Liver (tissue), 8 donors: ENCODE measurements at regions not wholly inside any gene's neighbourhood (a gene's known extent, or its start where the extent isn't known, plus 50 kb on each side); places are given as distances from the start of the nearest gene placed in this dataset.

Source experiments
- DNase-seq: peaks from one replicate; pipeline ENCODE4 v3.0.0-alpha.2; 2017; ENCODE audit warnings: low spot score
- H3K27ac ChIP-seq, 2 donors: one replicate each; pipeline ENCODE4 v1.7.0; 2013; ENCODE audit warnings: inconsistent platforms in 2 of 2, low read length in 2 of 2, control low read depth in 1 of 2, low read depth in 1 of 2, mild to moderate bottlenecking in 1 of 2
- H3K27me3 ChIP-seq, 4 donors: one replicate each; pipeline versions ENCODE4 v1.6.1 to v1.7.0; 2013; ENCODE audit warnings: low read length in 3 of 4, inconsistent platforms in 1 of 4, mild to moderate bottlenecking in 1 of 4, moderate library complexity in 1 of 4; ENCODE audit not compliant: control insufficient read depth in 4 of 4, insufficient read depth in 4 of 4
- H3K36me3 ChIP-seq, 4 donors: one replicate each; pipeline versions ENCODE4 v1.6.1 to v1.7.0; 2013; ENCODE audit warnings: low read length in 3 of 4, mild to moderate bottlenecking in 3 of 4, low read depth in 1 of 4, moderate library complexity in 1 of 4; ENCODE audit not compliant: control insufficient read depth in 4 of 4, insufficient read depth in 3 of 4
- H3K4me1 ChIP-seq, 4 donors: one replicate each; pipeline versions ENCODE4 v1.6.1 to v1.7.0; 2013; ENCODE audit warnings: low read length in 3 of 4, mild to moderate bottlenecking in 3 of 4, moderate library complexity in 1 of 4; ENCODE audit not compliant: control insufficient read depth in 4 of 4, insufficient read depth in 4 of 4
- H3K4me3 ChIP-seq, 3 donors: one replicate each; pipeline versions ENCODE4 v1.6.1 to v1.7.0; 2013; ENCODE audit warnings: low read length in 3 of 3, control low read depth in 1 of 3, low read depth in 1 of 3, mild to moderate bottlenecking in 1 of 3
- H3K9ac ChIP-seq, 2 donors: one replicate each; pipeline ENCODE4 v1.7.0; 2013; ENCODE audit warnings: low read length in 2 of 2, mild to moderate bottlenecking in 2 of 2, moderate library complexity in 2 of 2, control low read depth in 1 of 2, low read depth in 1 of 2
- H3K9me3 ChIP-seq, 4 donors: one replicate each; pipeline versions ENCODE4 v1.6.1 to v1.7.0; 2013; ENCODE audit warnings: low read length in 3 of 4; ENCODE audit not compliant: control insufficient read depth in 4 of 4
- EGR1 ChIP-seq, 2 donors: IDR thresholded peaks; 2 replicates each; pipeline ENCODE4 v1.6.1; 2016 to 2018; ENCODE audit warnings: antibody characterized with exemption in 2 of 2, low read depth in 2 of 2
- FOXA2 ChIP-seq: IDR thresholded peaks from 2 replicates; pipeline ENCODE4 v1.6.1; 2016; ENCODE audit warnings: antibody characterized with exemption
- GABPA ChIP-seq, 2 donors: IDR thresholded peaks in 1 of 2; conservative IDR thresholded peaks in 1 of 2; 2 replicates each; pipeline ENCODE4 v1.6.1; 2016; ENCODE audit warnings: antibody characterized with exemption in 2 of 2, mild to moderate bottlenecking in 1 of 2, moderate library complexity in 1 of 2
- HNF4A ChIP-seq, 2 donors: conservative IDR thresholded peaks; 2 replicates each; pipeline ENCODE4 v1.6.1; 2016; ENCODE audit warnings: antibody characterized with exemption in 2 of 2, mild to moderate bottlenecking in 2 of 2
- HNF4G ChIP-seq: IDR thresholded peaks from 2 replicates; pipeline ENCODE4 v1.6.1; 2016; ENCODE audit warnings: antibody characterized with exemption
- JUND ChIP-seq, 2 donors: IDR thresholded peaks; 2 replicates each; pipeline ENCODE4 v1.6.1; 2016; ENCODE audit warnings: antibody characterized with exemption in 2 of 2
- NR2F2 ChIP-seq: IDR thresholded peaks from 2 replicates; pipeline ENCODE4 v1.6.1; 2016; ENCODE audit warnings: antibody characterized with exemption
- RAD21 ChIP-seq, 2 donors: IDR thresholded peaks; 2 replicates each; pipeline ENCODE4 v1.6.1; 2016; ENCODE audit warnings: antibody characterized with exemption in 2 of 2, mild to moderate bottlenecking in 2 of 2
- RXRA ChIP-seq, 2 donors: IDR thresholded peaks; 2 replicates each; pipeline ENCODE4 v1.6.1; 2017 to 2018; ENCODE audit warnings: antibody characterized with exemption in 2 of 2, mild to moderate bottlenecking in 1 of 2
- SP1 ChIP-seq: IDR thresholded peaks from 2 replicates; pipeline ENCODE4 v1.6.1; 2018; ENCODE audit warnings: antibody characterized with exemption, mild to moderate bottlenecking
- TAF1 ChIP-seq: conservative IDR thresholded peaks from 2 replicates; pipeline ENCODE4 v1.6.1; 2016; ENCODE audit warnings: antibody characterized with exemption, mild to moderate bottlenecking
- YY1 ChIP-seq: IDR thresholded peaks from 2 replicates; pipeline ENCODE4 v1.6.1; 2016; ENCODE audit warnings: antibody characterized with exemption, mild to moderate bottlenecking
- WGBS: extraction: QIAGEN DNeasy Blood & Tissue Kit; methylation state at CpG from one replicate; pipeline ENCODE4 v1.1.7; 2013; 5-methylcytosine and 5-hydroxymethylcytosine counted together
- TF ChIP-seq, protein P1 (sequence below): IDR thresholded peaks from 2 replicates; pipeline ENCODE4 v1.6.1; 2016; ENCODE audit warnings: antibody characterized with exemption, mild to moderate bottlenecking
- TF ChIP-seq, protein P2 (sequence below): fragments of 150-350 bp; IDR thresholded peaks from 2 replicates; pipeline ENCODE4 v1.5.1; 2017; ENCODE audit warnings: improper control_type of control experiment, low read depth, low read length; ENCODE audit not compliant: missing input control
- TF ChIP-seq, protein P3 (sequence below): IDR thresholded peaks from 2 replicates; pipeline ENCODE4 v1.6.1; 2016; ENCODE audit warnings: antibody characterized with exemption
- TF ChIP-seq, protein P4 (sequence below): IDR thresholded peaks from 2 replicates; pipeline ENCODE4 v1.6.1; 2016; ENCODE audit warnings: antibody characterized with exemption
- TF ChIP-seq, protein P5 (sequence below): IDR thresholded peaks from 2 replicates; pipeline ENCODE4 v1.6.1; 2016; ENCODE audit warnings: antibody characterized with exemption
- donor health status: healthy.
- donor health status: healthy.
- donor health status: healthy.
- donor health status: healthy.
- donor health status: healthy.

DNA sequence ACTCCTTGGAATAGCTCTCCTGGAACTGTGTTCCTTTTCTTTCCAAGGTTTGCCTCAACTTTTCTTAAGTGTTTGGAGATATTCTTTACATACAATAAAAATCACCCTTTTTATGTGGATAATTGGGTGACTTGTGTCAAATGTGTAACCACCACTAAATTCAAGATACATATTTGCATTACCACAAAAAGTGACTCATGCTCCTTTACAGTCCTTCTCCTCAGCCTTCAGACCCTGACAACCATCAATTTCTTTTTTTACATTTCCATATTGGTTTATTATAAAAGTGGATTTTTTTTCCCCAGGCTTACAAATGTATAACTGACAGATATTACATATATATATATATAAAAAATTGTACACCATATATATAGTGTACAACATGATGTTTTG lies 372.0 kb upstream of the KCNN2 start:
- no peaks in the 10 kb centered on the region for H3K9me3 ChIP-seq
- no peak overlapping the region for H3K4me3 ChIP-seq
- no peaks in the 10 kb centered on the region for H3K4me1 ChIP-seq
- TF ChIP-seq HNF4A (conservative IDR thresholded peaks at IDR 0.05) (no peak), RAD21 (IDR thresholded peaks at IDR 0.05) (no peak), EGR1 (IDR thresholded peaks at IDR 0.05; ENCODE audit: low read depth in 2 of 2) (no peak), RXRA (IDR thresholded peaks at IDR 0.05) (no peak), SP1 (no peak), NR2F2 (no peak), YY1 (no peak), GABPA (IDR thresholded peaks at IDR 0.05 in 1 of 2, conservative IDR thresholded peaks at IDR 0.05 in 1 of 2) (no peak), FOXA2 (no peak), TAF1 (no peak), JUND (IDR thresholded peaks at IDR 0.05) (no peak)
- TF ChIP-seq, protein P1, sequence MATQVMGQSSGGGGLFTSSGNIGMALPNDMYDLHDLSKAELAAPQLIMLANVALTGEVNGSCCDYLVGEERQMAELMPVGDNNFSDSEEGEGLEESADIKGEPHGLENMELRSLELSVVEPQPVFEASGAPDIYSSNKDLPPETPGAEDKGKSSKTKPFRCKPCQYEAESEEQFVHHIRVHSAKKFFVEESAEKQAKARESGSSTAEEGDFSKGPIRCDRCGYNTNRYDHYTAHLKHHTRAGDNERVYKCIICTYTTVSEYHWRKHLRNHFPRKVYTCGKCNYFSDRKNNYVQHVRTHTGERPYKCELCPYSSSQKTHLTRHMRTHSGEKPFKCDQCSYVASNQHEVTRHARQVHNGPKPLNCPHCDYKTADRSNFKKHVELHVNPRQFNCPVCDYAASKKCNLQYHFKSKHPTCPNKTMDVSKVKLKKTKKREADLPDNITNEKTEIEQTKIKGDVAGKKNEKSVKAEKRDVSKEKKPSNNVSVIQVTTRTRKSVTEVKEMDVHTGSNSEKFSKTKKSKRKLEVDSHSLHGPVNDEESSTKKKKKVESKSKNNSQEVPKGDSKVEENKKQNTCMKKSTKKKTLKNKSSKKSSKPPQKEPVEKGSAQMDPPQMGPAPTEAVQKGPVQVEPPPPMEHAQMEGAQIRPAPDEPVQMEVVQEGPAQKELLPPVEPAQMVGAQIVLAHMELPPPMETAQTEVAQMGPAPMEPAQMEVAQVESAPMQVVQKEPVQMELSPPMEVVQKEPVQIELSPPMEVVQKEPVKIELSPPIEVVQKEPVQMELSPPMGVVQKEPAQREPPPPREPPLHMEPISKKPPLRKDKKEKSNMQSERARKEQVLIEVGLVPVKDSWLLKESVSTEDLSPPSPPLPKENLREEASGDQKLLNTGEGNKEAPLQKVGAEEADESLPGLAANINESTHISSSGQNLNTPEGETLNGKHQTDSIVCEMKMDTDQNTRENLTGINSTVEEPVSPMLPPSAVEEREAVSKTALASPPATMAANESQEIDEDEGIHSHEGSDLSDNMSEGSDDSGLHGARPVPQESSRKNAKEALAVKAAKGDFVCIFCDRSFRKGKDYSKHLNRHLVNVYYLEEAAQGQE = no peak
- TF ChIP-seq, protein P2, sequence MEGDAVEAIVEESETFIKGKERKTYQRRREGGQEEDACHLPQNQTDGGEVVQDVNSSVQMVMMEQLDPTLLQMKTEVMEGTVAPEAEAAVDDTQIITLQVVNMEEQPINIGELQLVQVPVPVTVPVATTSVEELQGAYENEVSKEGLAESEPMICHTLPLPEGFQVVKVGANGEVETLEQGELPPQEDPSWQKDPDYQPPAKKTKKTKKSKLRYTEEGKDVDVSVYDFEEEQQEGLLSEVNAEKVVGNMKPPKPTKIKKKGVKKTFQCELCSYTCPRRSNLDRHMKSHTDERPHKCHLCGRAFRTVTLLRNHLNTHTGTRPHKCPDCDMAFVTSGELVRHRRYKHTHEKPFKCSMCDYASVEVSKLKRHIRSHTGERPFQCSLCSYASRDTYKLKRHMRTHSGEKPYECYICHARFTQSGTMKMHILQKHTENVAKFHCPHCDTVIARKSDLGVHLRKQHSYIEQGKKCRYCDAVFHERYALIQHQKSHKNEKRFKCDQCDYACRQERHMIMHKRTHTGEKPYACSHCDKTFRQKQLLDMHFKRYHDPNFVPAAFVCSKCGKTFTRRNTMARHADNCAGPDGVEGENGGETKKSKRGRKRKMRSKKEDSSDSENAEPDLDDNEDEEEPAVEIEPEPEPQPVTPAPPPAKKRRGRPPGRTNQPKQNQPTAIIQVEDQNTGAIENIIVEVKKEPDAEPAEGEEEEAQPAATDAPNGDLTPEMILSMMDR = no peak
- H3K27ac ChIP-seq = no peak overlapping the region
- H3K9ac ChIP-seq = no peak overlapping the region
- no peak for DNase-seq
- H3K36me3 ChIP-seq = no peaks in the 10 kb centered on the region
- peaks cover 0 to 4% (median 0%) of the 10 kb centered on the region in 4 donors for H3K27me3 ChIP-seq

DNA sequence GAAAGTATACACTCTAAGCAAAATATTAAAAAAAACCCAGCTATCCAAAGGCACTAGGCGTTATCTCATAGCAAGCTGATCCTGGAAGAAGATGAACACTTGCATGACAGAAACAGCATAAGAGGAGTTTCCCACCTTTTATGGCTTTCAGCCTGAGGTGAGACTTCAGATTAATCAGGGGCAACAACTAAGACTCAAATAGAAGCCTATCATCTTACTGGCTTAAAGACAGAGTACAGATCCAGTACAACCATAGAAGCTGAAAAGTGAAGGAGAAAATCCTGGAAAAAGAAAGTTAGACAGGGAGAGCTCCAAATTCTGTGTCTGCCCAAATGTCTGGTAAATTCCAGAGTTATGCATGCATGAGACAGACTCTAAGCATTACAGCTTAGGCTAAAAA lies 360.8 kb upstream of the KCNN2 start:
- no peak for DNase-seq
- no peaks in the 10 kb centered on the region for H3K4me1 ChIP-seq
- H3K27ac ChIP-seq = no peak overlapping the region
- no peak overlapping the region for H3K4me3 ChIP-seq
- H3K9ac ChIP-seq = no peak overlapping the region
- peaks cover 0 to 3% (median 0%) of the 10 kb centered on the region in 4 donors for H3K9me3 ChIP-seq
- TF ChIP-seq, protein P3, sequence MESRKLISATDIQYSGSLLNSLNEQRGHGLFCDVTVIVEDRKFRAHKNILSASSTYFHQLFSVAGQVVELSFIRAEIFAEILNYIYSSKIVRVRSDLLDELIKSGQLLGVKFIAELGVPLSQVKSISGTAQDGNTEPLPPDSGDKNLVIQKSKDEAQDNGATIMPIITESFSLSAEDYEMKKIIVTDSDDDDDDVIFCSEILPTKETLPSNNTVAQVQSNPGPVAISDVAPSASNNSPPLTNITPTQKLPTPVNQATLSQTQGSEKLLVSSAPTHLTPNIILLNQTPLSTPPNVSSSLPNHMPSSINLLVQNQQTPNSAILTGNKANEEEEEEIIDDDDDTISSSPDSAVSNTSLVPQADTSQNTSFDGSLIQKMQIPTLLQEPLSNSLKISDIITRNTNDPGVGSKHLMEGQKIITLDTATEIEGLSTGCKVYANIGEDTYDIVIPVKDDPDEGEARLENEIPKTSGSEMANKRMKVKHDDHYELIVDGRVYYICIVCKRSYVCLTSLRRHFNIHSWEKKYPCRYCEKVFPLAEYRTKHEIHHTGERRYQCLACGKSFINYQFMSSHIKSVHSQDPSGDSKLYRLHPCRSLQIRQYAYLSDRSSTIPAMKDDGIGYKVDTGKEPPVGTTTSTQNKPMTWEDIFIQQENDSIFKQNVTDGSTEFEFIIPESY = no peak
- TF ChIP-seq RXRA (IDR thresholded peaks at IDR 0.05) (no peak), JUND (IDR thresholded peaks at IDR 0.05) (no peak), NR2F2 (no peak), EGR1 (IDR thresholded peaks at IDR 0.05; ENCODE audit: low read depth in 2 of 2) (no peak), HNF4G (no peak), FOXA2 (no peak), YY1 (no peak), SP1 (no peak), HNF4A (conservative IDR thresholded peaks at IDR 0.05) (no peak), GABPA (IDR thresholded peaks at IDR 0.05 in 1 of 2, conservative IDR thresholded peaks at IDR 0.05 in 1 of 2) (no peak), RAD21 (IDR thresholded peaks at IDR 0.05) (no peak)
- TF ChIP-seq, protein P1 = no peak
- TF ChIP-seq, protein P4, sequence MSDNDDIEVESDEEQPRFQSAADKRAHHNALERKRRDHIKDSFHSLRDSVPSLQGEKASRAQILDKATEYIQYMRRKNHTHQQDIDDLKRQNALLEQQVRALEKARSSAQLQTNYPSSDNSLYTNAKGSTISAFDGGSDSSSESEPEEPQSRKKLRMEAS = no peak
- TF ChIP-seq, protein P2 = no peak
- TF ChIP-seq, protein P5, sequence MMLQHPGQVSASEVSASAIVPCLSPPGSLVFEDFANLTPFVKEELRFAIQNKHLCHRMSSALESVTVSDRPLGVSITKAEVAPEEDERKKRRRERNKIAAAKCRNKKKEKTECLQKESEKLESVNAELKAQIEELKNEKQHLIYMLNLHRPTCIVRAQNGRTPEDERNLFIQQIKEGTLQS = no peak
- H3K27me3 ChIP-seq = no peaks in the 10 kb centered on the region
- no peaks in the 10 kb centered on the region for H3K36me3 ChIP-seq
- WGBS = 60% methylated on average over 1 of the region's 1 CpG
